GM19372 (cell line): ENCODE measurements at regions not wholly inside any gene's neighbourhood (a gene's known extent, or its start where the extent isn't known, plus 50 kb on each side); places are given as distances from the start of the nearest gene placed in this dataset.
"Not testable (repeated sequence)": the region's sequence is repeated elsewhere in the genome, so short reads cannot be mapped to it uniquely, and the experiment has no call there.

ENCODE experiments used
- ATAC-seq: cut with Tn5 transposase; IDR thresholded peaks from one replicate; pipeline ENCODE4 v1.9.1; 2021; ENCODE audit warnings: mild to moderate bottlenecking, low read depth, moderate library complexity; ENCODE audit not compliant: unreplicated experiment

DNA sequence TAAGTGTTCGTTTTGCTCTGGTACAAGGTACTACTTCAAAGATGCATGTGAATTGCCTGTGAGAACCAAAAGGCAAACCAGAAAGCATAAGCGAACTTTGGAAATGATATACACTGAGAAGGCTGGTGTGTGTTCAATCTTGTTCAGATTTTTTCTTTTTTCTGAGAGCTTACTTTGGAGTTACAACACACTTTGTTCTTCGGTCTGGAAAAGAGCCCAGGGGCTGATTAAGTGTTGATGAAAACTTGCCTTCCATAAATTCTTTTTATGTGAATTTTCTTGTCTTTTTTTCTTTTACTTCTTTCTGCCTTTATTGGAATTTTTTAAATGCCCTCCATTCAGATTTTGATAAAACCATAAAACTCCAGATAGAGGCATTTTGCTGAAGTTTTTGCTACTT is 395.1 kb upstream of the SASH1 start:
- no peak for ATAC-seq

DNA sequence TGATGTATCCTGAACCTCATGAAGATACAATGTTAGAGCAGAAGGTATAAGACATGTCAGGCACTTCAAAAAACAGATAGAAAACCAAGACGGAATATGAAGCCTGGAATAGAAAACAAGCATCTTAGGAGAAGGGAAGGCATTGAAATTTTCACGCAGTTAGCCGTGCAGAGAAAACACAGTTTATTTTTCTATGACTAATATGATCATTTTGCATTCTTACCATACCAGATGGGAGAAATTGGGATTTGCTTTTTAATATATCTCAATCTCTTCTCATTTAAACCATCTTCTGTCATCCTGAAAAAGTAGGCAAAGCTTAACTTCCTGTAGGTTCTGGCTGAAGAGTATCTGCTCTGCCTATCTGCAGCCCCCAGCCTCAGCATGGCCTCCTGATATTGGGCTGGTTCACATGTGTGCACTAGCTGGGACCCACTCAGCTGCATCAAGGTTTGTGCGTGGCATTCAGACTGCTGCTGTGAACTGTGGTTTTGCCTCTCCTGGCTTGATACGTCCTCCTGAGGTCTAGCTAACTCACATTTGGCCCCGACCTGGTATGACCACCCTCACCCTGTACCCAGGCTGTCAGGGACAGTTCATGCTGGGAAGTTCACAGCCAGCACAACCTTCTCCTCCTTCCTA is 392.5 kb upstream of the SASH1 start:
- no peak for ATAC-seq

DNA sequence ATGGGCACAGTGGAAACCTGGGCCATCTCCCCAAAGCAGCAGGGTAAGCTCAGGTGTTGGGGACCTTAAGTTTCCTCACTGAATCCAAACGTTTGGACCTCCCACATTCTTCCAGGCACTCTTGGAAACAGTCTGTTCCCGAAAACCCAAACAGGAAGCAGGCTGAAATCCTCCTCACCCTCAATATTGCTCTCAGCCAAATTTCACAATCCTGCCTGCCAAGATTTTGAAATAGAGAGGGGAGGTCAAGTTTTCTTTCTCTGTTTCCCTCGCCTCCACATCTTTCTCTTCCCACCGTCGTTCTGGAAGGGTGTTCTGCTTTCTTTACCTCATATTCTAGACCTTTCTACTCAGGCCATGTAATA is 392.0 kb upstream of the SASH1 start:
- ATAC-seq, result no peak

DNA sequence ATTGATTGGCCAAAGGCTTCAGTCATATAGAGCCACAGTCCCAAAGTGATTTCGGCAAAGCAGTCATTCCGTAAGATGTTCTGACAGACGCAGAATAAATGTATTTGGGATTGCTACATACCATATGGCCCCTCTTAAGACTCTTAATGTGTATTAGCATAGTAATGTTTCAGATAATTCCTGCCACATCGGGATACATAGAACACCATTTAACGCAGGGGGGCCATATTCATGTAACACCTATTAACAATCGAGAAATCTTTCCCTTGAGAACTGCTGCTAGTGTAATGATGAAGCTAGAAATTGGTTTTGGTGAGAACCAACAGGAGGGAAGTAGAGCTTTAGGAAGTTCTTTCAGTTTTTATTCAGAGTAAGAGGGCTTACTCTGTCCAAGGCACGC is 390.9 kb upstream of the SASH1 start:
- ATAC-seq, result no peak

DNA sequence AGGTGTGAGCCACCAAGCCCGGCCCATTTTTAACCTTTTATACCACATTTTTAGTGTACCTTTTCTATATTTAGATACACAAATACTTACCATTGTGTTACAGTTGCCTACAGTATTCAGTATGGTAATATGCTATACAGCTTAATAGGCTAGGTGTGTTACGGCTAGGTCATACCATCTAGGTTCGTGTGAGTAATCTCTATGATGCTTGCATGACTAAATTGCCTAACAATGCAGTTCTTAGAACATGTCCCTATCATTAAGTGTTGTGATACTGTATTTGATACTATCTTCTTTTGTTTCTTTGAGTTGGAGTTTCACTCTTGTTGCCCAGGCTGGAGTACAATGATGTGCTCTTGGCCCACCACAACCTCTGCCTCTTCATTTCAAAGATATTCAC is 387.7 kb upstream of the SASH1 start:
- ATAC-seq, result no peak

DNA sequence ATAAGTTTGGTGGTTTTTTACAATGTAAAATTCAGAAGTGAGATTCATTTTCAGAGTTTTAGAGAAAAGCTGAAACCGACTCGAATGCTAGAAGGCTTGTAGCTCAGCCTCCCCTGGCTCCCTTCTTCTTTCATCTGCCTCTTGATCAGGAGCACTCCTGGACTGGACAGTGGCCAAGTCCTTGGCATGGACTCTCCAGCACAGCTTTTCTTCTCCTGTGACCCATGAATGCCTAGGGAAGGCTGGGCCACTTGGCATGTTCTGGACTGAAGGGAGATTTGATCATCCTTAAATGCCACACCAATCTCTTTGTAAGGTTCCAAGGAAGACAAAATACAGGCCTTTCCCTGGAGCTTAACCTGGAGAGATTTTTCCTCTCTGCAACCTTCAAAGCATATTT is 384.0 kb upstream of the SASH1 start:
- ATAC-seq, result no peak

DNA sequence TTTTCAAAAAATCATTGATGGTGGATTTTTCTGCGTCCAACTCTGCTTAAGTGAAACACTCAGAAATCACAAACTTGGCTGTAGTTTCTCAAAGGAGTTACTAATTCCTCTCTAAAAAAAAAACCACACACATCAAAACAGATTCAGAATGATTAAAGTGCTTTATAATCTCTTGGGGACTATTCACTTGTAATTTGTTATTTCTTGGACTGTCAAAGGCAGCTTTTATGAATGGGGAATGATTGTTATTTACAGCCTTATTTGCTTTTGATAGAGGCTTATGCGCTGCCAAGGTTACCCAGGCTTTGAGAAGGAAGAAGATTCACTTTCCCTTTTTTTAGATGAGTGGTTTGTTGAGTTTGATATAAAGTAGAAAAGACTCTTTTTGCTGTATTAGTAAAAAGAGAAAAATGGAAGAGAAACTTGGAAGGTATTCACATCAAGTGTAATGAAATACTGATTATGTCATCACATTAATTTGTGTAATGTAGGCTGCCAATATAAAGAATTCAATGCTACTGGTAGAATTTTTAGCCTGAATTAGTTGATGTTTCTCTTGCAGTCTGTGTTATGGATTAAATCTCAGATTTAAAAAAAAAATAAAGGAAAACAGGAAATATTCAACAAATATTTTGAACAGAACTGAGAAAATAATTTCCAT is 381.0 kb upstream of the SASH1 start:
- no peak for ATAC-seq

DNA sequence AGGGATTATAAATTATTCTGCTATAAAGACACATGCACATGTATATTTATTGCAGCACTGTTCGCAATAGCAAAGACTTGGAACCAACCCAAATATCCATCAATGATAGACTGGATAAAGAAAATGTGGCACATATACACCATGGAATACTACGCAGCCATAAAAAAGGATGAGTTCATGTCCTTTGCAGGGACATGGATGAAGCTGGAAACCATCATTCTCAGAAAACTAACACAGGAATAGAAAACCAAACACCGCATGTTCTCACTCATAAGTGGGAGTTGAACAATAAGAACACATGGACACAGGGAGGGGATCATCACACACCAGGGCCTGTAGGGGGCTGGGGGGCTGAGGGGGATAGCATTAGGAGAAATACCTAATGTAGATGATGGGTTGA is 377.2 kb upstream of the SASH1 start:
- not testable (repeated sequence) for ATAC-seq

DNA sequence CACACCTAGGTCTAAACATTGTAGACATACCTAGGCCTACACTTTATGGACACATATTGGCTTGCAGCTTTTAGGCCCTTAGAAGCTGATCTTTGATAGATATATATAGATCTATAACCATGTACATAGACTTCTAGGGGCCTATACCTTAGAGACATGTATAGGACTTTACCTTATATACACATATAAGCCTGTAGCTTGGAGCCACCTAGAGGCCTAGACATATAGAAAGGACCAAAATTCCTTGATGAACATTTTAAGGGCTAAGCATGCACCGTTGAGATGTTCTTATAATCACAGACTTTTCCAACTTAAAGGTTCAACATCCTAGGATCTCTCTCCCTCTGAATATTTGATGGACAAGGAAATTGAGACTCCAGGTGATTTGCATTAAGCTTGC is 371.7 kb upstream of the SASH1 start:
- no peak for ATAC-seq

DNA sequence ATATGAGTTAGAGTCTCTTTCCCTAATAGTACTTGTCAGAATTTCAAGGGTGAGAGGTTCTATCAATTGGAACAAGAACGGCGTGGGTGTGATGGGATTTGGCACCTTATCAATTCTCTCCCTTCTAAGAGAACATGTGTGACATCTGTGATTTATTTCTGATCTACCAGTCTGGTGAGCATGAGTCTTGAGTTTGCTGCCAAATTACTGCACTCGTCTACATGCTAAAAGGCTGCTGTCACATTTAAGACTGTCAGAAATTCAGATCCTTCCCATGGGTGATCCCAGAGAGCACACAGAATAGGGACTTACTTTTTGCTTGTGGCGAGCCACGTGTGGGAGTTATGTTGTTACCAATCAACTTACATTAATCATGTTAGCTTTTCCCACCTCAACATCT is 370.2 kb upstream of the SASH1 start:
- no peak for ATAC-seq

DNA sequence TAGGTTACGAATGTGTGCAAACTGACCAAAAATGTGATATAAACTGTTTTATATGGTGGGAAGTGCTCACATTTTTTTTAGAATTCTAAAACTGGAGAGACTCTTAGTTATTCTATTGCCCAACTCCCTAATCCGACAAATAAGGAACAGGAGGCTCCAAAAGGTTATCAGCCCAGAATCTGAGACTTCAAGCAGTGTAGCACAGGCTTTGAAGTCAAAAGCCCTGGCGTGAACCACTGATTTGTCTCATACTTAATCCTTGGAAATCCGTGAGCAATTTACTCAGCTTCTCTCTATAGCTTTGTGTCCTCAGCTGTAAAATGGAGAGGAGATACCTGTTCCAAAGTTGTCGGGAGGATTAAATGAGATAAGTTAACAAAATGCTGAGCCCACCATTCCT is 368.8 kb upstream of the SASH1 start:
- ATAC-seq, result no peak

DNA sequence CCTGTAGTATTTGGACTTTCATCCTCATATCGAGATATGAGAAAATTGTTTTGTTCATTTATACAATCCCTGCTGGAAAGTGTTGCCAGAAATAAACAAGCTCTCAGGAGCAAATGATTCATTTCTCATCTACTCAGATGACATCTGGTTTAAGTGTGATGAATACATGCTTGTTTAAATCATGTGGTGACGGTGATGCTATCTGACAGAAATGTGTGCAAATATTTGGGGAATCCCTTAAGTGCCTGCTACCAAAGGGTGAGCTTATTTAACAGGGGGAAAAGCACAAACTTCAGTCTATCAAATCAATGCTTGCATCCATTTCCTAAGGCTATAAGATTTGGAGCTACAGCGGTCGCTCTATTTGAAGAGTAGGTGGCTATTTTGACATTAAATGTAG is 368.3 kb upstream of the SASH1 start:
- no peak for ATAC-seq

DNA sequence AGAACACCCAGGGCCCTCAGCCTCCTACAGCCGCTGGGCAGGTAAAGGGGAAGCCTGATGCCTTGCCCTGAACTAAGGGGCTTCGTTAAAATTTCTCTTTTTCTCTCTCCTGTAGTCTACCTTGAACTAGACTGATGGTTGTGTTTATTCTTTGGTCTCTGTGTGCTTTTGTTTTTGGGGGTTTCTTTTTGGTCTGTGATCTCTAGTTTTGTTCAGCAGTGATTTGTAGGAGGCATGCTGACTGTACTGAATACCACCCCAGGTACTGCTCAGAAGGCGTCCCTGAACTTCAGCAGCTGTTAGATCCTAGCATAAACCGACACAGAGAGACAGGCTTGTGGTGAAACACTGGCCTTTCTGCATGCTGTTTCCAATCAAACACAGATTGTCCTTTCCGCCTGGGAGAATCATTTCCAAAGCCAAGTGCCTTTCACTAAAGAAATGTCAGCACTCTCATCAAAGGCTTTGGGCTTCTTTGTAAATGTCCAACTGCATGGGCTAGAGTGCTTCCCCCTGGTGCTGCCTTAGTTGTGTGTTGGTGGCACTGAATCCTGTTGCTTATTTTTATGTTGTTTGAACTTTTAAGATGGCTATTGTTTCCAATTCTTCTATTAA is 364.7 kb upstream of the SASH1 start:
- ATAC-seq, result no peak

DNA sequence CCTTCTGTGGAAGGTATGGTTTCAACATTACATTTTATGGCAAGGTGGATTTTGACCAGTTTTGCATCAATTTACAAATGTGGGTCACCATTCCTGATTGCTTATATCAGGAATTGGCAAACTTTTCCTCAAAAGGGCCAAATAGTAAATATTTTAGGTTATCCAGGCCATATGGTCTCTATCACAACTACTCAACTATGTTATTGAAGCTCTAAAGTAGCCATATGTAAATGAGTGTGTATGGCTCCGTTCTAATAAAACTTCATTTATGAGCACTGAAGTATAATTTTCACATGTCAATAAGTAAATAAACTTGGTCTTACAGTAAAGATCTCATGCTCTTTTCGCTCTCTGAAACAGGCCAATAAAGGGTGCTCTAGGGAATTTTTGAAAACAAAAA is 362.7 kb upstream of the SASH1 start:
- no peak for ATAC-seq

DNA sequence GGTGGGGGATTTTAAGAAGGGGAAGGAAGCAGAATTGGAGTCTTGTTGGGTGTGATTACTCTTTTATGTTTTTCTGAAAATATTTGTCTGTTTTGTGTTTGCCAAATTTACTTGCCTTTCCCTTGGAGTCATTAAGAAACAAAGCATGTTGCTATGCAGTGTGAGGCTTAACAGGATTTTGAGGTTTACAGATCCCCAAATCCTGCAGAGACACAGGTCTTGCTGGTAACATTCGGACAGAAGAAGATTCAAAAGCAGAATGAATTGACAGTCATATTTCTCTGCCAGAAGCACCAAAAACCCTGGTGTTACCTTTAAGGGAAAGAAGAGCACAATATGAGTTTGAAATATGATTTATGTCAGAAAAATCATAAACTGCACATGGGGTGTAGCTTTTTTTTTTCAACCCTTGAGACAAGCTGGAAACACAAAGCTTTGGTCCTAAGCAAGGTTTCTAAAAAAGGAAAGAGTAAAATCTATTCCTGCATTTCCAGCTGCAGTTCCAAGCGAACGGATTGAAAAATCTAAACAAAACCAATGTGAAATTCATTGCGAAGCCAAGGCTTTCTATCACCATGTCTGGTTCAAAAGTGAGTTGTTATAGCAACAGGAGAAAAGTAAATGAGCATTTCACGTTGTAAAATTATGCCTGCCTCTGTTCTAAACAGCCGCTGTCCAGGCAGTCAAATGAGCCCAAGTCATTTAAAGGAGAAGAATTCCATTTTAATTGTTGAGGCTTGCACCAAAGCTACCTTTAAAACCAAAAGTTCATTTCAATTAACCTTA is 358.9 kb upstream of the SASH1 start:
- no peak for ATAC-seq

DNA sequence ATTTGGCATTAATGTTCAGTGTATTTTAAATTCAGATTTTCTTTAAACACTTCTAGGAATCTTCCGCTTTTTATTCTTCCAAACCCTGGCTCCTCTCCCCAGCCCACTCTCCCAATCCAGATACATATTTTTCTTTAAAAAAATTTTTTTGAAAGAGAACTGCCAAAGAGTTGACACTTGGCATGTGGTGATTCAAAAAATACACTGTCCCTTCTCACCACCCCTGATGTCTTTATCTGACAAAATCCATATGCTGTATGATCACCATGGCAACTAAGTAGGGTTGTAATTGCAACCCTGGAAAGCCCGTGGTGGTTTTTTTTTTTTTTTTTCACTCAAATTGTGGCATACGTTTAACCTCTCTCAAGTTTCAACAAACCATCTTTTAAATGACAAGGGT is 355.8 kb upstream of the SASH1 start:
- ATAC-seq, result no peak

DNA sequence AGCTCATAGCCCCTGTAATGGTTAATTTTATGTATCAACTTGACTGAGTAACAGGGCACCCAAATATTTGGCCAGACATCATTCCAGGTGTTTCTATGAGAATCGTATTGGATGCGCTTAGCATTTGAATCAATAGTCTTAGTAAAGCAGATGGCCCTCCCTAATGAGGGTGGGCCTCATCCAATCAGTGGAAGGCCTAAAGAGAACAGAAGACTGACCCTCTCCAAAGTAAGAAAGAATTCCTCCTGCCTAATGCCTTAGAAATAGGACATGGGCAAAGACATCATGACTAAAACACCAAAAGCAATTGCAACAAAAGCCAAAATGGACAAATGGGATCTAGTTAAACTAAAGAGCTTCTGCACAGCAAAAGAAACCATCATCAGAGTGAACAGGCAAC is 352.5 kb upstream of the SASH1 start:
- ATAC-seq, result no peak

DNA sequence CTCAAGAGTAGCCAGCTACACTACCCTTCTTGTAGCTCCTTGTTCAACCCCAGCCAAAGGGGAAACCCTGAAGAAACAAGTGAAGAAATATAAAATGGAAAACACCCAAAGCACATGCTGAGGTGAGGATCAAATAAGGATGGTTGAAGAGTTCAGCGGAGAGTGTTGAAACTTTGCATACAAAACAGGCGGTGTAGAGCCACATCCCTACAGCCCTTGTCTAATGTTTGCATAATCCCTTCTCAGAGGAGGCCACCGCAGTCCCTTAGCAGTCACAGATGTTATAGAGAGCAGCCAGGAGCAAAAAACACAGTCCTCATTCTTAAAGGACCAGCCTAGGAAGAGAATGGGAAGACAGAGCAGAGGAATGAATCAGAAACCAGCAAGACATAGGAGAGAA is 350.7 kb upstream of the SASH1 start:
- ATAC-seq, result no peak

DNA sequence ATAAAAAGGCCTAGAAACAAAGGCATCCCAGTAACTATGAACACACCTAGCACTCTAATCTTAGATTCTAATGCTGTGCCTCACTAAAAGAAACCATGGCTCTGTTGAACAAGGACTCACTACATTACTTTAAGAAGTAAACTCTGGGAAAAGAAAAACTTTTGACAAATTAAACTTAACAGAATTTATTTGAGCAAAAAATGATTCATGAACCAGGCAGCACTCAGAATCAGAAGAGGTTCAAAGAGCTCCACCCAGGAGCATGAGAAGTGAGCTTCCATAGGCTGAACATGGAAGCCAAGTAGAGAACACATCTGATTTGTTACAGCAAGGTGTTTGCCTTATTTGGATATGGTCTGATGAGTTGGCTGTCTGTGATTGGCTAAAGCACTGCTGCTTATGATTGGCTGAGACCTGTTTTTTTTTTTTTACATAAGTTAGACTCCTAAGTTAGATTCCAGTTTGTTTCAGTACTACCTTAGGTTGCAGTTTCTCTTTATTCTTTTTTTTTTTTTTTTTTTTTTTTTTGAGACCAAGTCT is 343.6 kb upstream of the SASH1 start:
- no peak for ATAC-seq

DNA sequence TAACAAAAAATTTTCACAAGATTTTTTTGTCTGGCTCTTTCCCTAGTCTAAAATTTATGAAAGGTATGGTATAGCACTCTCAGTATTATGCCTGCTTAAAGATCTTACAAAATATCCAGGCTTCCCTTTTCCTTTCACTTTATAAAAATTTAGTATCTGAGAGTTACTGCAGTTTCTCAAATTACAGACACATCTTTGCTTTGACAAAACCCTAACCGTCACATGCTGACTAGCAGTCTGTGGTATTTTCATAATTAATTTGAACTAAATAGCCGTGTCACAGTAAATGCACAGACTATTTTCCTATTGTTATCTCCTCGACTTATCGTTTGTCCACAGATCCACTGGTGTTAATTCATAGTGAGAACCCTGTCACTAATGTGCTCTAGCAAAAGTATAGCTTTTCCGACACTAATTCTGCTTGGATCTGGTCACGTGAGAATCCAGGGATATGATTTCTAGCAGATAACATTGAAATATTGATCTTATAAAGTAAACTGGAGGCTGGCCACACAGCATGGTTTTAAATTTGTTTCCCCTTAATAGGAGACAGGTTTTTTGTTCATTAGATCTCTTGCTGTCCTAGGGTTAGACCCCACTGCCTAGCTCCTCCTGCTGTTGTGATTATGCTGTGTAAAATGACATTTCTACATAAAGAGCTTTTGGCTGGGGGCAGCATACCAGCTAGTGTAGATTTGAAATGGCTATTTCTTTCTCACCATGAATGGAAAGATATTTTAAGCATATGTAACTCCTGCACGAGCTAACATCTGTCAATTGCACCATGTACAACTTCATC is 340.6 kb upstream of the SASH1 start:
- no peak for ATAC-seq

DNA sequence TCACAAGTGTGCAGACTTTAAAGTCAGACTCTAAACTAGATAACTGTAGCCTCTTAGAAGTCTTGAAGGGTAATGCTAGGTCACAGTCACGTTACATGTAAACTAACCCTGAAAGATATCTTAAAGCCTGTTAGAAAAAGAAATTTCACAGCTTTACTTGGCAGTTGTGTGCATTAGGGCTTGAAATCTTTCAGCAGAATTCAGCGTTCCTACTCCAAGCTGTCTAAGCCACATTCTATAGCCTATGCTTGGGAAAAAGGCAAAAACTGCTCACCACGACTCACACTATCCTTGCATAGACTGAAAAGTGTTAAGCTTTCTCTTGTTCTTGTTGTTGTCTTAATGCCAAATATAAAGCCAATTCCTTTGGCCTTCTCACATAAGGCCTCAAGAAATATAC is 338.0 kb upstream of the SASH1 start:
- no peak for ATAC-seq
